Tibial artery (tissue), 4 donors: ENCODE measurements at regions not wholly inside any gene's neighbourhood (a gene's known extent, or its start where the extent isn't known, plus 50 kb on each side); places are given as distances from the start of the nearest gene placed in this dataset.

Experiments used
- DNase-seq, 2 donors: peaks; one replicate each; pipeline ENCODE4 v3.0.0-alpha.2; 2019
- H3K27ac ChIP-seq, 2 donors: fragments of 200-600 bp; sonication (generic) in 1 of 2; 1 replicate in 1 of 2; 2 replicates in 1 of 2; pipeline ENCODE4 v1.5.1; 2018 to 2019; ENCODE audit warnings: mild to moderate bottlenecking in 1 of 2
- H3K27me3 ChIP-seq, 2 donors: fragments of 200-600 bp; sonication (generic) in 1 of 2; one replicate each; pipeline versions ENCODE4 v1.5.1 to v1.6.0; 2016 to 2019
- H3K36me3 ChIP-seq, 3 donors: fragments of 200-600 bp; sonication (generic) in 2 of 3; one replicate each; pipeline ENCODE4 v1.5.1; 2016 to 2019; ENCODE audit warnings: mild to moderate bottlenecking in 2 of 3
- H3K4me1 ChIP-seq, 4 donors: fragments of 200-600 bp; sonication (generic) in 2 of 4; 1 replicate in 3 of 4; 2 replicates in 1 of 4; pipeline ENCODE4 v1.5.1; 2016 to 2019
- H3K4me3 ChIP-seq, 2 donors: fragments of 200-600 bp; sonication (generic) in 1 of 2; 1 replicate in 1 of 2; 2 replicates in 1 of 2; pipeline ENCODE4 v1.5.1; 2018 to 2019; ENCODE audit warnings: mild to moderate bottlenecking in 2 of 2
- H3K9me3 ChIP-seq, 3 donors: fragments of 200-600 bp; sonication (generic) in 1 of 3; one replicate each; pipeline ENCODE4 v1.5.1; 2016 to 2019
- intact Hi-C: fragments of 100-400 bp; cut with DNase I; formaldehyde crosslinking; loops from one replicate; pipeline ENCODE4 v1.15.0; 2023; ENCODE audit warnings: low total_unique reads
- TF ChIP-seq, protein P1 (sequence below), 2 experiments: fragments of 200-600 bp in 1 of 2; fragments of 450-650 bp in 1 of 2; IDR thresholded peaks; one replicate each; pipeline ENCODE4 v1.5.1; 2017 to 2019; ENCODE audit warnings: antibody characterized with exemption in 2 of 2, mild to moderate bottlenecking in 1 of 2, moderate library complexity in 1 of 2

DNA sequence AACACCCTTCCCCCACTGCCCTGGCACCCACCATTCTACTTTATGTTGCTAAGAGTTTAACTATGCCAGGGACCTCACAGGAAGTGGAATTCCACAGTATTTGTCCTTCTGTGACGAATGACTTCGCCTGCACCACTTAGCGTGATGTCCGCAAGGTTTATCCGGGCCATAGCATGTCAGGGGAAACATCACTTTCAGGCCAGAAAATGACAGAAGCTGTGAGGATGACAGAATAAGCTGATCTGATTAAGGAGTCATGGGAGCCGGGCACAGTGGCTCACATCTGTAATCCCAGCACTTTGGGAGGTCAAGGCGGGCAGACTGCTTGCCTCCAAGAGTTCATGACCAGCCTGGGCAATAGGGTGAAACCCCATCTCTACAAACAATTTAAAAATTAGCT lies 248.8 kb downstream of the EIPR1 start:
- intact Hi-C loops: no loop called here
- H3K4me3 ChIP-seq: no peak overlapping the region
- no peaks in the 10 kb centered on the region for H3K36me3 ChIP-seq
- TF ChIP-seq, protein P1, sequence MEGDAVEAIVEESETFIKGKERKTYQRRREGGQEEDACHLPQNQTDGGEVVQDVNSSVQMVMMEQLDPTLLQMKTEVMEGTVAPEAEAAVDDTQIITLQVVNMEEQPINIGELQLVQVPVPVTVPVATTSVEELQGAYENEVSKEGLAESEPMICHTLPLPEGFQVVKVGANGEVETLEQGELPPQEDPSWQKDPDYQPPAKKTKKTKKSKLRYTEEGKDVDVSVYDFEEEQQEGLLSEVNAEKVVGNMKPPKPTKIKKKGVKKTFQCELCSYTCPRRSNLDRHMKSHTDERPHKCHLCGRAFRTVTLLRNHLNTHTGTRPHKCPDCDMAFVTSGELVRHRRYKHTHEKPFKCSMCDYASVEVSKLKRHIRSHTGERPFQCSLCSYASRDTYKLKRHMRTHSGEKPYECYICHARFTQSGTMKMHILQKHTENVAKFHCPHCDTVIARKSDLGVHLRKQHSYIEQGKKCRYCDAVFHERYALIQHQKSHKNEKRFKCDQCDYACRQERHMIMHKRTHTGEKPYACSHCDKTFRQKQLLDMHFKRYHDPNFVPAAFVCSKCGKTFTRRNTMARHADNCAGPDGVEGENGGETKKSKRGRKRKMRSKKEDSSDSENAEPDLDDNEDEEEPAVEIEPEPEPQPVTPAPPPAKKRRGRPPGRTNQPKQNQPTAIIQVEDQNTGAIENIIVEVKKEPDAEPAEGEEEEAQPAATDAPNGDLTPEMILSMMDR (IDR thresholded peaks at IDR 0.05): no peak
- peaks cover 0 to 7% (median 3%) of the 10 kb centered on the region in 3 donors for H3K9me3 ChIP-seq
- H3K27ac ChIP-seq: no peak overlapping the region
- H3K27me3 ChIP-seq: peaks cover 0 to 22% of the 10 kb centered on the region in 2 donors
- no peaks in the 10 kb centered on the region for H3K4me1 ChIP-seq
- DNase-seq: peak in 1 of 2 donors; percentile 59

DNA sequence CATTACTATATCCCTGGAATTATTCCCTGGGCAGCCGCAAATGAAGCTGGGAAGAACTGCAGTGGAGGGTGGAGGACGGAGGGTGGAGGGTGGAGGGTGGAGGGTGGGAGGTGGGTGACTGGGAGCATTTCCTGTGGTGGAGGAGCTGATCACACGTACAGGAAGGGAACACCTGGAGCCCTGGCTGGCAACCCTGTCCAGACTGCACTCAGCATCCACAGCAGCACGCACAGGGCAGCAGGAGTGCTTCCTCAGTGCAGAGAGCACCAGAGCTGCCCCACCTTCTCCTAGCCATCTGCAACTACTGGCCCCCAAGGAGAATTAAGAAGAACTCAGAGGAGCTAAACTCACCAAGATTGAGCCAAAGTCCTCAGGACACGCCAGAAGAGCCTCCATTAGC lies 249.9 kb downstream of the EIPR1 start:
- TF ChIP-seq, protein P1 (IDR thresholded peaks at IDR 0.05): no peak
- intact Hi-C loops: no loop called here
- no peaks in the 10 kb centered on the region for H3K9me3 ChIP-seq
- DNase-seq: peak in 1 of 2 donors; percentile 54
- H3K4me3 ChIP-seq: no peak overlapping the region
- no peaks in the 10 kb centered on the region for H3K36me3 ChIP-seq
- H3K27me3 ChIP-seq: peaks cover 0 to 22% of the 10 kb centered on the region in 2 donors
- H3K27ac ChIP-seq: no peak overlapping the region
- no peaks in the 10 kb centered on the region for H3K4me1 ChIP-seq

- intact Hi-C loops: no loop called here
- H3K4me1 ChIP-seq: no peaks in the 10 kb centered on the region
- no peak overlapping the region for H3K27ac ChIP-seq
- TF ChIP-seq, protein P1 (IDR thresholded peaks at IDR 0.05): no peak
- H3K9me3 ChIP-seq: no peaks in the 10 kb centered on the region
- H3K36me3 ChIP-seq: no peaks in the 10 kb centered on the region
- no peak overlapping the region for H3K4me3 ChIP-seq
- DNase-seq: peak in 1 of 2 donors; percentile 41
- H3K27me3 ChIP-seq: peaks cover 0 to 19% of the 10 kb centered on the region in 2 donors
These were observed 250.6 kb downstream of the EIPR1 start for GRCh38 chr2:3126911-3127621.

GRCh38 chr2:3126171-3126910 lies 251.3 kb downstream of the EIPR1 start:
- Histone ChIP-seq H3K4me1 (no peaks in the 10 kb centered on the region), H3K4me3 (no peak overlapping the region), H3K9me3 (no peaks in the 10 kb centered on the region), H3K36me3 (no peaks in the 10 kb centered on the region), H3K27me3 (peaks cover 0 to 15% of the 10 kb centered on the region in 2 donors), H3K27ac (no peak overlapping the region)
- intact Hi-C loops: no loop called here
- TF ChIP-seq, protein P1 (IDR thresholded peaks at IDR 0.05): no peak
- peak in 1 of 2 donors; percentile 45 for DNase-seq

DNA sequence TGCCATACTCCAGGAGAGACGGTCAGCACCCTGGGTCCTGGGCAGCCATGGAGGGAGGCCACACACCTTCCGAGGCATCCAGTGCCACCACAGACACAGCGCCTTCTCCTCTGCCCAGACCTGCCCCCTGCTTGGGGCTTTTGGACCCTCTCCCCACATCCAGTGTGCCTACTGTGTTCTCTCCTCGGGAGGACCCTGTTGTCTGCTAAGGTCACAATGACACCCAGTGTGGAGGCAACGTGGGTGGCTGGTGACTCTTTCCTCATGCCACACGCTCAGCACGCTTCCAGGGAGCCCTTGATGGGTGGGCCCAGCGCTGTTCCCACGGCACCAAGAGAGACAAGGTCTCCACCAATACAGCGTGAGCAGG lies 251.9 kb downstream of the EIPR1 start:
- TF ChIP-seq, protein P1 (IDR thresholded peaks at IDR 0.05): no peak
- Histone ChIP-seq H3K9me3 (no peaks in the 10 kb centered on the region), H3K4me1 (no peaks in the 10 kb centered on the region), H3K4me3 (no peak overlapping the region), H3K27me3 (peaks cover 0 to 9% of the 10 kb centered on the region in 2 donors), H3K36me3 (no peaks in the 10 kb centered on the region), H3K27ac (no peak overlapping the region)
- DNase-seq: peak in 1 of 2 donors; percentile 46
- intact Hi-C loops: no loop called here
